SH-SY5Y (cell line): ENCODE measurements at regions not wholly inside any gene's neighbourhood (a gene's known extent, or its start where the extent isn't known, plus 50 kb on each side); places are given as distances from the start of the nearest gene placed in this dataset.

ENCODE experiments used
- GATA2 ChIP-seq: IDR thresholded peaks from 2 replicates; pipeline ENCODE4 v1.6.1; 2011; ENCODE audit warnings: mild to moderate bottlenecking, low read depth, low read length
- GATA3 ChIP-seq: IDR thresholded peaks from 2 replicates; pipeline ENCODE4 v1.6.1; 2011; ENCODE audit warnings: low read depth, mild to moderate bottlenecking, low read length, moderate library complexity

GRCh38 chr10:129035052-129035827 lies 431.8 kb upstream of the MGMT start:
- no peak for TF ChIP-seq GATA2
- no peak for TF ChIP-seq GATA3
